Activated T-helper 17 cell treated with anti-CD3 and anti-CD28 coated beads, Interleukin-2, amount 50 U/mL, for 72 hours (primary cell): ENCODE measurements at regions not wholly inside any gene's neighbourhood (a gene's known extent, or its start where the extent isn't known, plus 50 kb on each side); places are given as distances from the start of the nearest gene placed in this dataset.

Source experiments
- ATAC-seq: fragments of 150-1000 bp; cut with Tn5 transposase; replicated peaks from 2 replicates; pipeline ENCODE4 v1.10.0; 2021; ENCODE audit warnings: mild to moderate bottlenecking, moderate library complexity
- H3K27ac Mint-ChIP-seq: one replicate; pipeline ENCODE4 v1.8.0; 2022; ENCODE audit warnings: mixed read lengths
- H3K27me3 Mint-ChIP-seq: one replicate; pipeline ENCODE4 v1.8.0; 2022; ENCODE audit warnings: mixed read lengths
- H3K36me3 Mint-ChIP-seq: one replicate; pipeline ENCODE4 v1.8.0; 2022; ENCODE audit warnings: low read depth, mild to moderate bottlenecking, mixed read lengths
- H3K4me1 Mint-ChIP-seq: one replicate; pipeline ENCODE4 v1.8.0; 2022; ENCODE audit warnings: mixed read lengths
- H3K4me3 Mint-ChIP-seq: one replicate; pipeline ENCODE4 v1.8.0; 2022; ENCODE audit warnings: mild to moderate bottlenecking, mixed read lengths
- H3K9me3 Mint-ChIP-seq: one replicate; pipeline ENCODE4 v1.8.0; 2022; ENCODE audit warnings: mixed read lengths

- Mint-ChIP-seq H3K9me3 (no peaks in the 10 kb centered on the region), H3K4me1 (no peaks in the 10 kb centered on the region), H3K4me3 (no peak overlapping the region), H3K27ac (no peak overlapping the region), H3K27me3 (peaks cover 8% of the 10 kb centered on the region), H3K36me3 (no peaks in the 10 kb centered on the region)
- no peak for ATAC-seq
Observed at GRCh38 chr13:97700306-97700848, 253.1 kb upstream of the IPO5 start.

DNA sequence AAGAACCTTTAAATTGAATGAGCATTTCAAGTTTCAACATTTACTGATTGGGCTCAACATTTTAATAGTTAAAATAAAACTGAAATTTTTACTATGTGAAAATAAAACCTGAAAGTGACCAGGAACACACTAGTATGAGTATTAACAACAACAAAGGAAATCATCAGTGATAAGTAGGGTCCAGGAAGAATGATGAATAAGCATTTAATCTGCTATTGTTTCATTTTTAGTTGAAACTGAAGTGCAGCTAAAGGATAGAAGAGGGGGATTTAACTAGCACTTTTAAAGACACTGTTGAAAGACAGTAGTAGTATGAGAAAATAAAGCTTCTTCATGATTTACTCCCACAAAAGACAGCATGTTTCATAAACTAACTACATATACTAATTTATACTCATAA is 250.9 kb upstream of the IPO5 start:
- no peaks in the 10 kb centered on the region for H3K36me3 Mint-ChIP-seq
- H3K27ac Mint-ChIP-seq: no peak overlapping the region
- no peak for ATAC-seq
- no peaks in the 10 kb centered on the region for H3K4me1 Mint-ChIP-seq
- no peak overlapping the region for H3K4me3 Mint-ChIP-seq
- H3K9me3 Mint-ChIP-seq: no peaks in the 10 kb centered on the region
- H3K27me3 Mint-ChIP-seq: peaks cover 11% of the 10 kb centered on the region

- H3K27me3 Mint-ChIP-seq: peaks cover 9% of the 10 kb centered on the region
Observed at GRCh38 chr13:97710797-97711196, 242.7 kb upstream of the IPO5 start.

DNA sequence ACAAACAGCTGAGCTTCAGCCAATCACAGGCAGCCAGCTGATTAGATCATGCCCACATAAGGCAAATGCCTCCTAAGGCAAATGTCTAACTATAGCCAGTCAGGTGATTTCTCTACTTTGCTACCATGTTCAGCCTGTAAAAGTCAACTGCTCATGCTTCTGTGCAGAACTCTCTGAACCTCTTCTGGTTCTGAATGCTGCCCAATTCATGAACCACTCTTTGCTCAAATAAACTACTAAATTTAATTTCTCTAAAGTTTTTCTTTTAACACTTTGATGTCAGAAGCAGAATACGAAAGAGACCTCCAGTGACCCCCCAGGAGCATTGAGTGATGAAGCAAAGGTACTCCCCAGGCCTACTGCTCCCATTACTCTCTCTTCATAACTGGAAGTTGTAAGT is 240.7 kb upstream of the IPO5 start:
- Mint-ChIP-seq H3K27me3 (peaks cover 3% of the 10 kb centered on the region), H3K27ac (no peak overlapping the region), H3K9me3 (no peaks in the 10 kb centered on the region), H3K4me1 (no peaks in the 10 kb centered on the region), H3K4me3 (no peak overlapping the region), H3K36me3 (no peaks in the 10 kb centered on the region)
- no peak for ATAC-seq

More at GRCh38 chr13:97710797-97711196, 242.7 kb upstream of the IPO5 start:
- H3K9me3 Mint-ChIP-seq: no peaks in the 10 kb centered on the region
- no peak overlapping the region for H3K27ac Mint-ChIP-seq
- ATAC-seq: no peak
- H3K4me3 Mint-ChIP-seq: no peak overlapping the region
- H3K36me3 Mint-ChIP-seq: no peaks in the 10 kb centered on the region
- no peaks in the 10 kb centered on the region for H3K4me1 Mint-ChIP-seq

- no peaks in the 10 kb centered on the region for H3K4me1 Mint-ChIP-seq
- H3K27ac Mint-ChIP-seq: no peak overlapping the region
- H3K27me3 Mint-ChIP-seq: peaks cover 7% of the 10 kb centered on the region
- no peak overlapping the region for H3K4me3 Mint-ChIP-seq
- no peaks in the 10 kb centered on the region for H3K36me3 Mint-ChIP-seq
- no peaks in the 10 kb centered on the region for H3K9me3 Mint-ChIP-seq
- ATAC-seq: no peak
Observed at GRCh38 chr13:97715763-97716162, 237.7 kb upstream of the IPO5 start.

GRCh38 chr13:97716746-97717145 is 236.7 kb upstream of the IPO5 start:
- no peaks in the 10 kb centered on the region for H3K4me1 Mint-ChIP-seq
- peaks cover 9% of the 10 kb centered on the region for H3K27me3 Mint-ChIP-seq
- no peak for ATAC-seq
- no peaks in the 10 kb centered on the region for H3K36me3 Mint-ChIP-seq
- H3K4me3 Mint-ChIP-seq: no peak overlapping the region
- no peak overlapping the region for H3K27ac Mint-ChIP-seq
- H3K9me3 Mint-ChIP-seq: no peaks in the 10 kb centered on the region

- Mint-ChIP-seq H3K27me3 (peaks cover 12% of the 10 kb centered on the region), H3K9me3 (no peaks in the 10 kb centered on the region), H3K36me3 (no peaks in the 10 kb centered on the region), H3K4me1 (no peaks in the 10 kb centered on the region), H3K27ac (no peak overlapping the region), H3K4me3 (no peak overlapping the region)
- ATAC-seq: no peak
Observed at GRCh38 chr13:97719736-97720135, 233.7 kb upstream of the IPO5 start.

DNA sequence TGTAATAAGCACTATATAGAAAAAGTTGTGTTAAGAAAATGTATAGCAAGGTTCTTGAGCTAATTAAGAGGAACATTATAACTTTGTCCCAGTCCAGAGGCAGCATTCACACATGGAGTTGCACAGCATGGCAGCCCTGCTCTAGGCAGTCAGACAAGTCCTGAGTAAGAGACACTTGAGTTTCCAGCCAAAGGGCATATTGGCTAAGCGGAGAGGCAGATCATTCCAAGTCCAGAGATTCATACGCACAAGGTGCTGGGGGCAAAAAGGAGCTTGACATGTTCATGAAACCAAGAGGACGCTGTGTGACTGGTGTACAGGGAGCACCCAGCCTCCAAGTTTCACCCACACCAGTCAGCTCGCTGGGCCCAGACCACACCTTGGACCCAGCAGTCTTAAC is 232.6 kb upstream of the IPO5 start:
- no peaks in the 10 kb centered on the region for H3K36me3 Mint-ChIP-seq
- H3K27me3 Mint-ChIP-seq: peaks cover 12% of the 10 kb centered on the region
- no peaks in the 10 kb centered on the region for H3K9me3 Mint-ChIP-seq
- H3K4me1 Mint-ChIP-seq: no peaks in the 10 kb centered on the region
- no peak overlapping the region for H3K4me3 Mint-ChIP-seq
- ATAC-seq: no peak
- H3K27ac Mint-ChIP-seq: no peak overlapping the region

DNA sequence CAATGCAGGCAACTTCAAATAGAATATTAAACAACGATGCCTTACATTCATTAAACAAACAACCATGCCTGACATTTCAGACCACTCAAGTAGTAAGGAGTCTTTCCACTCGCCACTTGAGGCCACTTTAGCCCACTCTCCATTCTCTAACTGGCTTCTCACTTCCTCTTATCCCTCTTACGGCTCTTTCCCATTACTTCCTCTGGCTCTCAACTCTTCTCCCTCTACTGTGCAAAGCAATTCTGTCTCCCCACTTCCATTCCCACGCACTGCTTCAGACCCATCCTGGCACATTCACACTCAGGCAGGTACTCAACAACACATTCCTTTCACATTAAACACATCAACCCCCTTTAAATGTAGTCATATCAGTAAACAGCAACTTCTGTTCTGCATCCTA is 229.8 kb upstream of the IPO5 start:
- no peak for ATAC-seq
- H3K27me3 Mint-ChIP-seq: peaks cover 9% of the 10 kb centered on the region
- H3K9me3 Mint-ChIP-seq: no peaks in the 10 kb centered on the region
- H3K4me3 Mint-ChIP-seq: no peak overlapping the region
- no peaks in the 10 kb centered on the region for H3K36me3 Mint-ChIP-seq
- no peak overlapping the region for H3K27ac Mint-ChIP-seq
- H3K4me1 Mint-ChIP-seq: no peaks in the 10 kb centered on the region

GRCh38 chr13:97724450-97724849 is 229.0 kb upstream of the IPO5 start:
- Mint-ChIP-seq H3K27me3 (peaks cover 9% of the 10 kb centered on the region), H3K27ac (no peak overlapping the region), H3K4me1 (no peaks in the 10 kb centered on the region), H3K4me3 (no peak overlapping the region), H3K9me3 (no peaks in the 10 kb centered on the region), H3K36me3 (no peaks in the 10 kb centered on the region)
- ATAC-seq: no peak

DNA sequence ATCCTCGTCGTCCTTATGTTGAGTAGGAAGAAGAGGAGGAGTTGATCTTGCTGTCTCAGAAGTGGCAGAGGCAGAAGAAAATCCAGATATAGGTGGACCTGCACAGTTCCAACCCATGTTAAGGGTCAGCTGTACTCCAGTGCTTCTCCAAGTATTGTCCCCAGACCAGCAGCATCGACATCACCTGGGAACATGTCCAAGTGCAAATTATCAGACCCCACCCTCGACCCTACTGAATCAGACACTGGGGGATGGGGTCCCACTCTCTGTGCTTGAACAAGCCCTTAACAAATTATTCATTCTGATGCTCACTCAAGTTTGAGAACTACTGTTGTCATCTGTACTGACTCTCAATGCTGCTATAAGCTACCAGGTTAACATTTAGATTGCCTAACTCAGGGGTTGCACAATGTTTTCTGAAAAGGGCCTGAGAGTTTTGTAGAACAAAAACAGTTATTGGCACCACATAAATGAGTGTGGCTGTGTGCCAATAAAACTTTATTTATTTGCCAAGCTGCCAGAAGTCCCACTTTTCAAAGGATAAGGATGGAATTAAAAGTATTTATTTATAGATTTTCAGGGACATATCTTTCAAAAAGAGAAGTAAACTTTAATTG is 226.7 kb upstream of the IPO5 start:
- Mint-ChIP-seq H3K27ac (no peak overlapping the region), H3K9me3 (peaks cover 4% of the 10 kb centered on the region), H3K4me1 (no peaks in the 10 kb centered on the region), H3K4me3 (no peak overlapping the region), H3K27me3 (peaks cover 11% of the 10 kb centered on the region), H3K36me3 (no peaks in the 10 kb centered on the region)
- ATAC-seq: no peak

- H3K36me3 Mint-ChIP-seq: no peaks in the 10 kb centered on the region
- H3K4me1 Mint-ChIP-seq: no peaks in the 10 kb centered on the region
- H3K27ac Mint-ChIP-seq: no peak overlapping the region
- H3K9me3 Mint-ChIP-seq: peaks cover 4% of the 10 kb centered on the region
- H3K4me3 Mint-ChIP-seq: no peak overlapping the region
- peaks cover 11% of the 10 kb centered on the region for H3K27me3 Mint-ChIP-seq
- no peak for ATAC-seq
Observed at GRCh38 chr13:97727991-97728390, 225.5 kb upstream of the IPO5 start.

DNA sequence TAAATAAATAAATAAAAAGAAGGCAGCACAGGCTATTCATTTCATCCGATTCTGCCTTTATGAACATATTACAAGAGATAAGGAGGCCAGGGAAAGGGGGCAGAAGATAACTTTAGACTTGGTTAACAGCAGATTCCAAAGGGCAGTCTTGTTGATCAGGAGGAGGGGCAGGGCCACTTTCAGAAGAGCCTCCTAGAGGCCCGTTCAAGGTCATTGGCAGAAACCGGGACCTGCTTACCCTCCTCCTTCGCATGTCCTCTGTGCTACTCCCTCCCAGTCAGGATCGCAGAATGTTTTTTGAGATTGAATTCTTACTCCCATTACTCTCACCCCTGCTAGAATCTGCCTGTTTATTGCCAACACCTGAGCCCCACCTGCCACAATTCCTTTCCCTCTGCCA is 217.0 kb upstream of the IPO5 start:
- Mint-ChIP-seq H3K9me3 (peaks cover 2% of the 10 kb centered on the region), H3K4me3 (no peak overlapping the region), H3K27ac (no peak overlapping the region), H3K4me1 (no peaks in the 10 kb centered on the region), H3K27me3 (peaks cover 2% of the 10 kb centered on the region), H3K36me3 (no peaks in the 10 kb centered on the region)
- no peak for ATAC-seq

GRCh38 chr13:97742084-97742483 is 211.4 kb upstream of the IPO5 start:
- H3K36me3 Mint-ChIP-seq: no peaks in the 10 kb centered on the region
- H3K4me1 Mint-ChIP-seq: no peaks in the 10 kb centered on the region
- H3K27me3 Mint-ChIP-seq: peaks cover 4% of the 10 kb centered on the region
- ATAC-seq: no peak
- no peak overlapping the region for H3K4me3 Mint-ChIP-seq
- H3K9me3 Mint-ChIP-seq: no peaks in the 10 kb centered on the region
- H3K27ac Mint-ChIP-seq: no peak overlapping the region

- no peak for ATAC-seq
- no peaks in the 10 kb centered on the region for H3K36me3 Mint-ChIP-seq
- H3K27ac Mint-ChIP-seq: no peak overlapping the region
Observed at GRCh38 chr13:97743938-97744337, 209.5 kb upstream of the IPO5 start.

GRCh38 chr13:97746649-97747048 is 206.8 kb upstream of the IPO5 start:
- no peak for ATAC-seq
- peaks cover 4% of the 10 kb centered on the region for H3K27me3 Mint-ChIP-seq
- H3K36me3 Mint-ChIP-seq: no peaks in the 10 kb centered on the region

More at GRCh38 chr13:97743938-97744337, 209.5 kb upstream of the IPO5 start:
- peaks cover 4% of the 10 kb centered on the region for H3K27me3 Mint-ChIP-seq
- H3K4me3 Mint-ChIP-seq: no peak overlapping the region
- H3K4me1 Mint-ChIP-seq: no peaks in the 10 kb centered on the region
- H3K9me3 Mint-ChIP-seq: peaks cover 4% of the 10 kb centered on the region

More at GRCh38 chr13:97746649-97747048, 206.8 kb upstream of the IPO5 start:
- Mint-ChIP-seq H3K27ac (no peak overlapping the region), H3K4me1 (no peaks in the 10 kb centered on the region), H3K4me3 (no peak overlapping the region), H3K9me3 (peaks cover 4% of the 10 kb centered on the region)
